Loucy (cell line): ENCODE measurements at regions not wholly inside any gene's neighbourhood (a gene's known extent, or its start where the extent isn't known, plus 50 kb on each side); places are given as distances from the start of the nearest gene placed in this dataset.

ENCODE experiments used
- EZH2phosphoT487 ChIP-seq: fragments of 200-600 bp; IDR thresholded peaks from 2 replicates; pipeline ENCODE4 v1.6.1; 2018; ENCODE audit warnings: antibody characterized with exemption, mild to moderate bottlenecking, moderate library complexity, borderline replicate concordance
- TF ChIP-seq, protein P1 (sequence below): fragments of 200-600 bp; sonication (generic); conservative IDR thresholded peaks from 2 replicates; pipeline ENCODE4 v1.5.1; 2014; ENCODE audit warnings: mild to moderate bottlenecking, antibody characterized with exemption, low read length

DNA sequence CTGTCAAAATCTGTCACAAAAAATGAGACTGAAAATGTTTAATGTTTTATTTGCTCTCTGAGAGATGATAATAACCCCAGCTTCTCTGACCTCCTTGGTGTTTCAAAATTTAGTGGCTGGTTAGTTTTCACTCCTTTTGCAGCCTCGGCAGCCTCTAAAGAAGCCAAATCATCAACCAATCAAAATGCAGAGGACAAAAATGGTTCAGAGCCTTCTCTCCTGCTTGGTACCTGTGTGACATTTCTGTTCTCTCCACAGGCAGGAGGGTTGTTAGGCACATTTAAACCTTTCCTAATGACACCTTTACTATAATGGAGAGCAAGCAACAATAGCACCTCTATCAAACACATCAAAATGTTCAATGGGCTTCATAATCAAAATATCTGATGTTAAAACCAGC is 375.5 kb downstream of the HACE1 start:
- TF ChIP-seq EZH2phosphoT487: no peak
- TF ChIP-seq, protein P1, sequence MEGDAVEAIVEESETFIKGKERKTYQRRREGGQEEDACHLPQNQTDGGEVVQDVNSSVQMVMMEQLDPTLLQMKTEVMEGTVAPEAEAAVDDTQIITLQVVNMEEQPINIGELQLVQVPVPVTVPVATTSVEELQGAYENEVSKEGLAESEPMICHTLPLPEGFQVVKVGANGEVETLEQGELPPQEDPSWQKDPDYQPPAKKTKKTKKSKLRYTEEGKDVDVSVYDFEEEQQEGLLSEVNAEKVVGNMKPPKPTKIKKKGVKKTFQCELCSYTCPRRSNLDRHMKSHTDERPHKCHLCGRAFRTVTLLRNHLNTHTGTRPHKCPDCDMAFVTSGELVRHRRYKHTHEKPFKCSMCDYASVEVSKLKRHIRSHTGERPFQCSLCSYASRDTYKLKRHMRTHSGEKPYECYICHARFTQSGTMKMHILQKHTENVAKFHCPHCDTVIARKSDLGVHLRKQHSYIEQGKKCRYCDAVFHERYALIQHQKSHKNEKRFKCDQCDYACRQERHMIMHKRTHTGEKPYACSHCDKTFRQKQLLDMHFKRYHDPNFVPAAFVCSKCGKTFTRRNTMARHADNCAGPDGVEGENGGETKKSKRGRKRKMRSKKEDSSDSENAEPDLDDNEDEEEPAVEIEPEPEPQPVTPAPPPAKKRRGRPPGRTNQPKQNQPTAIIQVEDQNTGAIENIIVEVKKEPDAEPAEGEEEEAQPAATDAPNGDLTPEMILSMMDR: no peak
